GM19372 (cell line): ENCODE measurements at regions not wholly inside any gene's neighbourhood (a gene's known extent, or its start where the extent isn't known, plus 50 kb on each side); places are given as distances from the start of the nearest gene placed in this dataset.
"Not testable (repeated sequence)": the region's sequence is repeated elsewhere in the genome, so short reads cannot be mapped to it uniquely, and the experiment has no call there.

Experiments
- ATAC-seq: cut with Tn5 transposase; IDR thresholded peaks from one replicate; pipeline ENCODE4 v1.9.1; 2021; ENCODE audit warnings: mild to moderate bottlenecking, low read depth, moderate library complexity; ENCODE audit not compliant: unreplicated experiment

DNA sequence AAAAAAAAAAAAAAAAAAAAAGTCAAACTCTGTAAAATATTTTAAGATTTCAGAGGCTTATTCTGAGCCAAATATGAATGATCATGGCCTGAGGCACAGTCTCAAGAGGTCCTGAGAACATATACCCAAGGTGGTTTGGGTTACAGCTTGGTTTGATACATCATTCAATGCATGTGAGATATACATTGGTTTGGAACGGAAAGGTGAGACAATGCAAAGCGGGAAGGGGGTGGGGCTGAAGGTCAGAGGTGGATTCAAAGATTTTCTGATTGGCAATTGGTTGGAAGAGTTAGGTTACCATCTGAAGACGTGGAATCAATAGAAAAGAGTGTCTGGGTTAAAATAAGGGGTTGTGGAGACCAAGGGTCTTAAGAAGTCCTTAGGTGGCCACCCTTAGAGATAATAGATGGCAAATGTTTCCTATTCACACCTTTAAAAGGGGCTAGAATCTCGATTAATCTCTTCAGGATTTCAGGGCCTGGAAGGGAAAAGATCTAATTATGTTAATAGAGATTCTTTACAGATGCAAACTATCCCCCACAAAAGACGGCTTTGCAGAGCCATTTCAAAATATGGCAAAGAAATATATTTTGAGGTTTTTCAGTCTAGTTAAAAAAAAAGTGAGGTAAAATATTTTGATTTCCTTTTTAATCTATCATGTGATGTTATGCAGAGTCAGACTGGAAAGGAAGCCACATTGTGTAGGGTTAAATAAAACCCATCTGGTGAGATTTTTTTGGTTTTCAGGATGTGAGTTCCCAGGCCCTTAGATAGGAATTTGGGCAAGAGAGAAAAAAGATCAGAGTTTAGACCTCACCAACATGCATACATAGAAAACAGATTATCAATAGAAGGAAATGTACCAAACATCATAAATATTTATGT lies 173.8 kb upstream of the CNOT2 start:
- ATAC-seq: no peak

GRCh38 chr12:70070494-70071007 lies 172.7 kb upstream of the CNOT2 start:
- no peak for ATAC-seq

GRCh38 chr12:70074510-70074909 lies 168.7 kb upstream of the CNOT2 start:
- no peak for ATAC-seq

GRCh38 chr12:70077441-70077840 lies 165.8 kb upstream of the CNOT2 start:
- ATAC-seq: no peak

DNA sequence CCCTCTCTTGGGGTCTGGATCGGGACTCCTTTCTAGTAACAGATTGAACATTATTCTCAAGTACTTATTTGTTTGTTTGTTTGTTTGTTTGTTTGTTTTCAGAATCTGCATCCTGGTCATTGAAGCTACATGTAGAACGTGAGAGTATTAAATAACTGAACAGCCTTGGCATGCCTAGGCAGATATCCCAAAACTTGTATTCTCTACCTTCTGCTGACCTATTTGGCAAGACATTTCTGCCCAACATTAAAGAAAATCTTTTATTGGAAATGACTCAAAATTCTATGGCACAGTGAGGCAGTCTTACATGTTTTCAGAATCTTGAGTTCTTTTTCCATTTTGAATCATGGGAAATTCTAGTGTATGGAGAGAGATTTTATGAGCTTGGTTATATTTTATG lies 165.1 kb upstream of the CNOT2 start:
- ATAC-seq: no peak

DNA sequence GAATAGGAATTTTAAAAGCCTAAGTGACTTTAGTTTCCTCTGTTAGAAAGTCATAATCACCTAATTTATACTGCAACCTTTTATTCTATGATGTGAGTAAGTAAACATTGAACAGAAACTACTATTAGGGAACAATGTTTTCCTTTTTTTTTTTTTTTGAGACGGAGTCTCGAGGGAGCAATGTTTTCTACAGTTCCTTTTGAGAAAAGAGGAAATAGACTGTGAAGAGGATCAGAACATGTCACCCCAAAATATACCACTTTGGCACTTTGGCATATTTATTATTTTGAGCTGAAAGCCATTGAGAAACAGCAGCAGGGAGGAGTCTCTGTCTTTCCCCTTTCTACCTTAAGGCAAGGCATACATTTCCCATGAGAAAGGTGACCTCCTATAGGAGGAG lies 162.7 kb upstream of the CNOT2 start:
- no peak for ATAC-seq

DNA sequence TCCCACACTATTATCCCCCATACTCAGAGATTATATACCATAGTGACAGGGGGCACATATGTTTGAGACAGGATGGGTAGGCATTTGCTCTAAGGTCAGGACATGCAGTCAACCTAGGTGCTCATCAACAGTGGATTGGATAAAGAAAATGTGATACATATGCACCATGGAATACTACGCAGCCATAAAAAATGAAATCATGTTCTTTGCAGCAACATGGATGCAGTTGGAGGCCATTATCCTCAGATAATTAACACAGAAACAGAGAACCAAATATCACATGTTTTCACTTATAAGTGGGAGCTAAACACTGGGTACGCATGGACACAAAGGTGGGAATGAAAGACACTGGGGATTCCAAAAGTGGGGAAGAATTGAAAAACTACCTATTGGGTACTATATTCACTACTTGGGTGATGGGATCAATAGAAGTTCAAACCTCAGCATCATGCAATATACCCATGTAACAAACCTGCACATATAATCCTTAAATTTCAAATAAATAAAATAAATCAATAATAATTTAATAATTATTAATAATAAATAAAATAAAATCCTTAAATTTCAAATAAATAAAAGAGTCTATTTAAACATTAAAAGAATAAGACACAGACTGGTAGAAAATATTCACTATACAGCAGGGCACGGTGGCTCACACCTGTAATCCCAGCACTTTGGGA lies 160.1 kb upstream of the CNOT2 start:
- no peak for ATAC-seq

GRCh38 chr12:70083677-70084020 lies 159.6 kb upstream of the CNOT2 start:
- ATAC-seq: no peak

DNA sequence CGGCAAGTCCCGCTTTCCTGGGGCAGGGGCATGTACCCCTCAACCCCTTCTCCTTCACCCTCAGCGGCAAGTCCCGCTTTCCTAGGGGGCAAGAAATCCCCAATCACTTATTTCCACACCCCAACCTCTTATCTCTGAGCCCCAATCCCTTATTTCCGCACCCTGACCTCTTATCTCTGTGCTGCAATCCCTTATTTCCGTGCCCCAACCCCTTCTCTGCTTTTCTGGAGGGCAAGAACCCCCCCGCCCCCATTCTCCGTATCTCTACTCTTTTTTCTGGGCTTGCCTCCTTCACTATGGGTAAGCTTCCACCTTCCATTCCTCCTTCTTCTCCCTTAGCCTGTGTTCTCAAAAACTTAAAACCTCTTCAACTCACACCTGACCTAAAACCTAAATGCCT lies 156.9 kb upstream of the CNOT2 start:
- not testable (repeated sequence) for ATAC-seq

- no peak for ATAC-seq
These were observed 152.2 kb upstream of the CNOT2 start for GRCh38 chr12:70091021-70091521.

DNA sequence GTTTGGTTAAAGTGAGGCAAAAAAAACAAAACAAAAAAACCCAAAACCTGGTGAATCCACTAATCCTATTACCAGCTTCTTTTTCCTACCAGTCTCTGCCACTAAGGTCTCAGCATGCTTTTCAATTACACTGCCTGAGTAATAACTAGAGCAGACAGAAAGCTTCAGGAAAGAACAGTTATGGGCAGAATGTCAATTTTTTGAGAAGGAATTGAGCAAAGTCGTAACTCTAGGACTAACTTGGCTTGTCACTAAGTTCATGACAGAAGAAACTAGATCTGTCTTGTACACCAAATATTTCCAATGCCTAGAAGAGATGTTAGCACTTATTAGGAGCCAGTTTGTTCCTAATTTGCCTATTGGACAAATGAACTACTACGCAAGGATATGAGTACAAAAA lies 148.8 kb upstream of the CNOT2 start:
- ATAC-seq: no peak

DNA sequence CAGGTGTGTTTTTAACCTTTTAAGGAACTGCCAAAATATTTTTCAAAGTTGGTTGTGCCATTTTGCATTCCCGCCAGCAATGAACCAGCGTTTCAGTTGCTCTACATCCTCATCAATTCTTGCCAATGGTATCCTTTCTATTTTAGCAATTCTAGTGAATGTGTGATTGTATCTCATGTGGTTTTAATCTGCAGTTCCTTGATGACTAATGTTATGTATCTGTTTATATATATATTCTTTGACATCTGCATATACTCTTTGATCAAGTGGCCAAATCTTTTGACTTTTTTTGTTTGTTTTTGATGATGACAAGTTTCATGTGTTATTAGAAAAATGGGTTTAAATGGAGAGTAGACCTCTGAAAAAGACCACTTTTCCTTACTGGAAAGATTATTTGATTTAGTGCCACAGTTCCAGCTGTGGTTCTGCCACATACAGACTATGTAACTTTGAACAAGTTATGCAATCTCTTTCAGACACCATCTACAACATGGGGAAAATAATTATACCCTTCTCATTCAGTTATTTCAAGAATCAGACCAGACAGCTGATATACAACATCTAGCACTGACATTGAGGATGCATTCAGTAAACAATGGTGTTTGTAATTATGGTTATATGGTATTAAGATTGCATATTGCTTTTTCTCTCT lies 146.3 kb upstream of the CNOT2 start:
- no peak for ATAC-seq

- no peak for ATAC-seq
These were observed 142.2 kb upstream of the CNOT2 start for GRCh38 chr12:70101064-70101463.

DNA sequence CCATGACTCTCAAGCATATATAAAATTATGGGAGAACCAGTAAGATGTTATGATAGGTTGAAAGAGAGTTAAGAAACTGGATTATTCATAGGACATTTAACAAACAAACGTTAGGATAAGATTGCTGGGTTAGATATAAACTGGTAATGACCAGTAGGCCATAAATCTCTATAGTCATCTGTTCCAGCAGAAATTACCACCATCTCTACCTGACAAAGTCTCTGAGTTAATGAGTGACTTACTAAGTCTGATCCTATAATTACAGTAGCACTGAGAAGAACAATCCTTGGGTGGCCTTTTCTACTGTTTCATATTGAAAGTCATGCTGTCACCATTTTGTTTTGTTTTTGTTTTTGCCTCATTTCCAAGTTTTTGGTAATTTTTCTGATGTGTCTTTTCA lies 136.9 kb upstream of the CNOT2 start:
- ATAC-seq: no peak

DNA sequence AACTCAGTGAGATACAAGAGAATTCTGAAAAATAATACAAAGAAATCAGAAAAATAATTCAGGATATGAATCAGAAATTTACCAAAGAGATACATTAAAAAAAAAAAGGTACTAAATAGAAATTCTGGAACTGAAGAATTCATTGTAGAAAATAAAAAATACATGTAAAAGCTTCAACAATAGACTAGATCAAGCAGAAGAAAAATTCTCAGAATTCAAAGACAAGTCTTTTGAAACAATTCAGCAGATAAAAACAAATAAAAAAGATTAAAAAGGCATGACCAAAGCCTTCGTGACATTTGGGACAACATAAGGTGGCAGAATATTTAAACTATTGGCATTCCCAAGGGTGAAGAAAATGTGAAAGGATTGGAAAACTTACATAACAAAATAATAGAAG lies 133.1 kb upstream of the CNOT2 start:
- ATAC-seq: no peak

- no peak for ATAC-seq
These were observed 125.6 kb upstream of the CNOT2 start for GRCh38 chr12:70117670-70118069.

GRCh38 chr12:70120970-70121369 lies 122.3 kb upstream of the CNOT2 start:
- ATAC-seq: no peak

- no peak for ATAC-seq
These were observed 121.7 kb upstream of the CNOT2 start for GRCh38 chr12:70121562-70121961.

DNA sequence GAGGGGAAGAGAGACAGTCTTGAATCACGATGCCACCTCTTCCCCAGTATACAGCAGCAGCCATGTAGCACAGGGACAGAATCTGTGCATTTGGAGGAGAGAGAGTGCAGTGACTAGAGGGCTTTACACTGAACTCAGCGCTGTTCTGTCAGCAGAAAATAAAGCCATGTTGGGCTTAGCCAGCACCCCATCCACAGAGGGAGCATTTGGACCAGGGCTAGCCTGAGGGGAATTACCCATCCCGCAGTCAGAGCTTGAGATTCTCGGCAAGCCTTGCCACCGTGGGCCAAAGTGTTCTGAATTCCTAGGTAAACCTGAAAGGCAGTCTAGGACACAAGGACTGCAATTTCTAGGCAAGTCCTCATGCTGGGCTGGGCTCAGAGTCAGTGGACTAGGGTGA lies 120.4 kb upstream of the CNOT2 start:
- ATAC-seq: no peak

- no peak for ATAC-seq
These were observed 94.2 kb upstream of the CNOT2 start for GRCh38 chr12:70149013-70149412.

DNA sequence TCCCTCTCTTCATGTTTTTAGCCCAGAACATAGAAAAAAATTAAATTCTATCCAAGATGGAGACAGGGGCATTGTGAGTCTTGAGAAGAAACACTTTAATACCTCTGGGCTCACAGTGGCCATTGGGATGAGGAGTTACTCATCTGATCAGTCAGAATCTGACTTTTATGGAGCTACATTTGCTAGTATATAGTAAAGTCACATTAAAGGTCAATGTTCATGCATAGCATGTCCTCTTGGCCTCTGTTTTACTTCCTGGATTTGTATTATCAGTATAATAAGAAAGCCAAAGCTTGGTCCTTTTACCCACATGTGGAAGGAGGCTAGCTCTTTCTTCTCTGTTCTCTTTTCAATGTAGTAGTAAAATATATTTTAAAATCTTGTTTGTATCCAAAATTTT lies 93.6 kb upstream of the CNOT2 start:
- ATAC-seq: no peak
